Neuronal stem cell (in vitro differentiated cells): ENCODE measurements at regions not wholly inside any gene's neighbourhood (a gene's known extent, or its start where the extent isn't known, plus 50 kb on each side); places are given as distances from the start of the nearest gene placed in this dataset.

Experiments
- DNase-seq: peaks from one replicate; pipeline ENCODE4 v3.0.0-alpha.2; 2013; ENCODE audit warnings: low spot score
- H2AFZ ChIP-seq: one replicate; pipeline ENCODE4 v1.6.1; 2013; ENCODE audit warnings: mild to moderate bottlenecking, low read length, inconsistent platforms
- H2AK5ac ChIP-seq: 2 replicates; pipeline ENCODE4 v1.6.1; 2013; ENCODE audit warnings: low read depth, mild to moderate bottlenecking, inconsistent platforms, low read length, moderate library complexity, mixed read lengths
- H2BK120ac ChIP-seq: 2 replicates; pipeline ENCODE4 v1.6.1; 2013; ENCODE audit warnings: low read depth, mild to moderate bottlenecking, inconsistent platforms, low read length, moderate library complexity, mixed read lengths
- H2BK12ac ChIP-seq: one replicate; pipeline ENCODE4 v1.6.1; 2013; ENCODE audit warnings: low read length, inconsistent platforms
- H2BK15ac ChIP-seq: 2 replicates; pipeline ENCODE4 v1.6.1; 2013; ENCODE audit warnings: mild to moderate bottlenecking, low read length, inconsistent platforms, mixed read lengths
- H2BK5ac ChIP-seq: one replicate; pipeline ENCODE4 v1.6.1; 2013; ENCODE audit warnings: inconsistent platforms, mild to moderate bottlenecking, low read length, moderate library complexity
- H3K14ac ChIP-seq: one replicate; pipeline ENCODE4 v1.6.1; 2013; ENCODE audit warnings: low read length, inconsistent platforms
- H3K18ac ChIP-seq: 2 replicates; pipeline ENCODE4 v1.6.1; 2013; ENCODE audit warnings: low read length, inconsistent platforms
- H3K23ac ChIP-seq: 2 replicates; pipeline ENCODE4 v1.6.1; 2013; ENCODE audit warnings: low read depth, mild to moderate bottlenecking, mixed read lengths, low read length, inconsistent platforms; ENCODE audit not compliant: poor library complexity
- H3K27ac ChIP-seq: replicated peaks from 3 replicates; pipeline ENCODE4 v1.5.1; 2013; ENCODE audit warnings: low read length, inconsistent platforms
- H3K27me3 ChIP-seq, 3 experiments: 2 replicates each; pipeline ENCODE4 v1.6.1; 2013; ENCODE audit warnings: low read length in 3 of 3, mild to moderate bottlenecking in 2 of 3, inconsistent platforms in 1 of 3, low read depth in 1 of 3, mixed read lengths in 1 of 3, moderate library complexity in 1 of 3; ENCODE audit not compliant: control insufficient read depth in 3 of 3, insufficient read depth in 3 of 3
- H3K36me3 ChIP-seq, 2 donors: replicated peaks in 1 of 2; 2 replicates each; pipeline ENCODE4 v1.6.1; 2013; ENCODE audit warnings: low read length in 2 of 2; ENCODE audit not compliant: control insufficient read depth in 2 of 2, insufficient read depth in 2 of 2
- H3K4ac ChIP-seq: 2 replicates; pipeline ENCODE4 v1.6.1; 2013; ENCODE audit warnings: inconsistent platforms, mild to moderate bottlenecking, low read length, moderate library complexity
- H3K4me1 ChIP-seq, 2 donors: 1 replicate in 1 of 2; 2 replicates in 1 of 2; pipeline ENCODE4 v1.6.1; 2013; ENCODE audit warnings: low read length in 2 of 2, low read depth in 1 of 2; ENCODE audit not compliant: control insufficient read depth in 2 of 2, insufficient read depth in 1 of 2
- H3K4me2 ChIP-seq: one replicate; pipeline ENCODE4 v1.6.1; 2013; ENCODE audit warnings: mild to moderate bottlenecking, low read length, inconsistent platforms; ENCODE audit not compliant: insufficient read depth, poor library complexity, severe bottlenecking
- H3K4me3 ChIP-seq, 2 donors: 2 replicates each; pipeline ENCODE4 v1.5.1; 2013; ENCODE audit warnings: low read length in 2 of 2, mild to moderate bottlenecking in 2 of 2, inconsistent platforms in 1 of 2, moderate library complexity in 1 of 2
- H3K79me1 ChIP-seq: one replicate; pipeline ENCODE4 v1.6.1; 2013; ENCODE audit warnings: low read depth, mild to moderate bottlenecking, inconsistent platforms, low read length, moderate library complexity
- H3K9ac ChIP-seq: one replicate; pipeline ENCODE4 v1.6.1; 2013; ENCODE audit warnings: mild to moderate bottlenecking, low read depth, low read length, inconsistent platforms; ENCODE audit not compliant: poor library complexity
- H3K9me3 ChIP-seq, 2 donors: replicated peaks in 1 of 2; 2 replicates each; pipeline versions ENCODE3 to v1.6.1; 2013; ENCODE audit warnings: low read length in 2 of 2, mild to moderate bottlenecking in 2 of 2, inconsistent platforms in 1 of 2, low read depth in 1 of 2, mixed read lengths in 1 of 2, moderate library complexity in 1 of 2; ENCODE audit not compliant: control insufficient read depth in 2 of 2, insufficient read depth in 1 of 2
- H4K8ac ChIP-seq: one replicate; pipeline ENCODE4 v1.6.1; 2013; ENCODE audit warnings: low read depth, mild to moderate bottlenecking, inconsistent platforms, low read length, moderate library complexity
- H4K91ac ChIP-seq: one replicate; pipeline ENCODE4 v1.6.1; 2013; ENCODE audit warnings: low read length, low read depth, mild to moderate bottlenecking, inconsistent platforms; ENCODE audit not compliant: poor library complexity
- WGBS, 2 donors: extraction: QIAGEN DNeasy Blood & Tissue Kit; methylation state at CpG; one replicate each; pipeline ENCODE4 v1.1.7; 2013; ENCODE audit warnings: missing lambda C conversion rate in 2 of 2, mixed read lengths in 1 of 2; ENCODE audit not compliant: insufficient read length in 2 of 2, insufficient replicate concordance in 1 of 2; ENCODE audit errors: extremely low coverage in 2 of 2; 5-methylcytosine and 5-hydroxymethylcytosine counted together

DNA sequence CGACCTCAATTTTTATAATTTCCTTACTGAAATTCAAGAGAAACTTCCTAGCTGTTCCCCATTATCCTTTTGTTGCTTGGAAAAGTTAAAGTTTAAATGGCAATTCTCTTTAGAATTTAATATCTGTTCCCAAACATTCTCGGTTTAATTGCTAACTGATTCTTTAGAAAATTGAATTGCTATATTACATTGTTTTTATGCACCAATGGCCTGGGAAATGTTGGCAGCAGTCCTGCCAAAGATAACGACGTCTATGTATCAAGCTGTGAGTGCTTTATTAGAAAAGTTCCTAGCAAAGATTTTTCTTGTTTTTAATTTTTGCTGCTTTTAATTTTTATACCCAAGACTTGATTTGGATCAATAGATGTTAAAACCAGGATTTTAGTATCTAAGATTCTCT, 167.8 kb upstream of the HDAC4 start:
- no peak overlapping the region for H3K4me2 ChIP-seq
- H2BK120ac ChIP-seq, result no peak overlapping the region
- H3K4me1 ChIP-seq, result no peaks in the 10 kb centered on the region
- no peak overlapping the region for H2BK15ac ChIP-seq
- no peak overlapping the region for H2BK12ac ChIP-seq
- no peak overlapping the region for H3K4ac ChIP-seq
- no peak overlapping the region for H3K9ac ChIP-seq
- H3K27me3 ChIP-seq, result peaks cover 0 to 18% (median 0%) of the 10 kb centered on the region in 3 experiments
- H3K4me3 ChIP-seq, result no peak overlapping the region
- H4K8ac ChIP-seq, result no peak overlapping the region
- H2BK5ac ChIP-seq, result no peak overlapping the region
- no peak overlapping the region for H2AFZ ChIP-seq
- no peak overlapping the region for H3K14ac ChIP-seq
- H3K18ac ChIP-seq, result no peak overlapping the region
- no peak for DNase-seq
- no peak overlapping the region for H3K27ac ChIP-seq
- no peaks in the 10 kb centered on the region for H3K9me3 ChIP-seq
- no peaks in the 10 kb centered on the region for H3K36me3 ChIP-seq
- no CpG with 5 or more reads among the region's 4 CpGs for WGBS, 2 donors
- no peak overlapping the region for H2AK5ac ChIP-seq
- H3K23ac ChIP-seq, result no peak overlapping the region
- H3K79me1 ChIP-seq, result no peaks in the 10 kb centered on the region
- H4K91ac ChIP-seq, result no peak overlapping the region

DNA sequence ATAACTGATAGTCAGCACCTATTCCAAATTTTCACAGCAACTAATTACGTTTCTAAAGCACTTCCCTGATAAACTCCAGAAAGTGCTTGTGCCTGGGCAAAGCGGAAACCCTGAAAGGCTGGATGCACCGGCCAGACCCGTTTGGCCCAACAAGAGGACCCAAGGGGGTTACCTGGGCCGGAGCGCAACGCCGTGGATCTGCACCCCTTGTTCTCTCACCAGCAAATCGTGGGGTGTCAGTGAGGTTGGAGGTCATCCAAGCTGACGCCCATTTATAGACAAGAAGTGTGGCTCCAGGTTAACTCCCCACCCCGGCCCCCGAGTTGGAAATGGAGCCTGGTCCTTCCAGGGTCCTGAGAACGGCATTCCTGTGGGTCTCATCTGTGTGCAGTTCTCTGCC, 167.0 kb upstream of the HDAC4 start:
- no peak overlapping the region for H2BK120ac ChIP-seq
- no peak overlapping the region for H2BK12ac ChIP-seq
- no peak overlapping the region for H4K91ac ChIP-seq
- H3K18ac ChIP-seq, result peak overlapping the region; percentile 49
- H3K23ac ChIP-seq, result no peak overlapping the region
- no peak overlapping the region for H2BK5ac ChIP-seq
- H3K9me3 ChIP-seq, result no peaks in the 10 kb centered on the region
- H3K79me1 ChIP-seq, result no peaks in the 10 kb centered on the region
- no peak overlapping the region for H3K27ac ChIP-seq
- DNase-seq, result no peak
- H2BK15ac ChIP-seq, result peak overlapping the region; percentile 12
- no peak overlapping the region for H3K14ac ChIP-seq
- no peak overlapping the region for H4K8ac ChIP-seq
- no peak overlapping the region for H3K4ac ChIP-seq
- no peak overlapping the region for H3K9ac ChIP-seq
- no peak overlapping the region for H3K4me2 ChIP-seq
- H2AFZ ChIP-seq, result no peak overlapping the region
- no peaks in the 10 kb centered on the region for H3K4me1 ChIP-seq
- H3K27me3 ChIP-seq, result peaks cover 0 to 18% (median 0%) of the 10 kb centered on the region in 3 experiments
- H3K36me3 ChIP-seq, result no peaks in the 10 kb centered on the region
- WGBS, 2 donors, result no CpG with 5 or more reads among the region's 13 CpGs
- H3K4me3 ChIP-seq, result no peak overlapping the region
- peak overlapping the region; percentile 74 for H2AK5ac ChIP-seq

DNA sequence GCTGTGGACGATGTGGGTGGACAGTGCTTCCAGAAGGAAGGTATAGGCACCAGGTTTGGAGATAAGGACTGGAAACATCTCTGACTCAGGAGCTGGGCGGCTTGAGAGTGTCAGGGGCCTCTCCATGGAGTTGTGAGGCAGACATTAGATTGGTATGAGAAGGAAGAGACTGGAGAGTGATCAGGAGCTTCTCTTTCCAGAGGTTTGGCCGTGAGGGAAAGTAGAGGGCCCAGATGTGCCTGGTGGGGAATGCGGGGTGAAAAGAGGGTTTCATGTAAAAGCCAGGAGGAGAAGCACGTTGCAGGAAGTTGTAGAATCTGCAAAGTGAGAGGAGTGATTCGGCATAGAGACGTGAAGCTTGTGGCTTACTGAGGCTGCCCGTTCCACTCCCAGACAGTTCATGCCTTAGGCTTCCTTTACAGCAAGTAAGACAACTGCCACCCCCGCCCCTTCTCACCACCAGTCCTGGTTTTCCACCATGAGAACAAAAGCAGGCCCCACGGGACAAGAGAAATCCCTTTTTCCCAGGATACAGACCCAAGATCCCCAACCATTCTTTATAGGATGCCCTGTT, 166.3 kb upstream of the HDAC4 start:
- H3K9me3 ChIP-seq, result no peaks in the 10 kb centered on the region
- no peak overlapping the region for H3K4me3 ChIP-seq
- H3K4ac ChIP-seq, result no peak overlapping the region
- H3K27ac ChIP-seq, result no peak overlapping the region
- H2AK5ac ChIP-seq, result peak overlapping the region; percentile 9
- H3K9ac ChIP-seq, result no peak overlapping the region
- no peaks in the 10 kb centered on the region for H3K36me3 ChIP-seq
- H2BK15ac ChIP-seq, result peak overlapping the region; percentile 4
- H2BK5ac ChIP-seq, result no peak overlapping the region
- no peaks in the 10 kb centered on the region for H3K79me1 ChIP-seq
- H3K14ac ChIP-seq, result peak overlapping the region; percentile 14
- H3K23ac ChIP-seq, result no peak overlapping the region
- no peak for DNase-seq
- no CpG with 5 or more reads among the region's 10 CpGs for WGBS, 2 donors
- no peak overlapping the region for H2AFZ ChIP-seq
- H3K27me3 ChIP-seq, result peaks cover 0 to 18% (median 0%) of the 10 kb centered on the region in 3 experiments
- H3K4me1 ChIP-seq, result no peaks in the 10 kb centered on the region
- no peak overlapping the region for H4K91ac ChIP-seq
- no peak overlapping the region for H4K8ac ChIP-seq
- no peak overlapping the region for H2BK12ac ChIP-seq
- H2BK120ac ChIP-seq, result no peak overlapping the region
- H3K4me2 ChIP-seq, result no peak overlapping the region
- H3K18ac ChIP-seq, result no peak overlapping the region

DNA sequence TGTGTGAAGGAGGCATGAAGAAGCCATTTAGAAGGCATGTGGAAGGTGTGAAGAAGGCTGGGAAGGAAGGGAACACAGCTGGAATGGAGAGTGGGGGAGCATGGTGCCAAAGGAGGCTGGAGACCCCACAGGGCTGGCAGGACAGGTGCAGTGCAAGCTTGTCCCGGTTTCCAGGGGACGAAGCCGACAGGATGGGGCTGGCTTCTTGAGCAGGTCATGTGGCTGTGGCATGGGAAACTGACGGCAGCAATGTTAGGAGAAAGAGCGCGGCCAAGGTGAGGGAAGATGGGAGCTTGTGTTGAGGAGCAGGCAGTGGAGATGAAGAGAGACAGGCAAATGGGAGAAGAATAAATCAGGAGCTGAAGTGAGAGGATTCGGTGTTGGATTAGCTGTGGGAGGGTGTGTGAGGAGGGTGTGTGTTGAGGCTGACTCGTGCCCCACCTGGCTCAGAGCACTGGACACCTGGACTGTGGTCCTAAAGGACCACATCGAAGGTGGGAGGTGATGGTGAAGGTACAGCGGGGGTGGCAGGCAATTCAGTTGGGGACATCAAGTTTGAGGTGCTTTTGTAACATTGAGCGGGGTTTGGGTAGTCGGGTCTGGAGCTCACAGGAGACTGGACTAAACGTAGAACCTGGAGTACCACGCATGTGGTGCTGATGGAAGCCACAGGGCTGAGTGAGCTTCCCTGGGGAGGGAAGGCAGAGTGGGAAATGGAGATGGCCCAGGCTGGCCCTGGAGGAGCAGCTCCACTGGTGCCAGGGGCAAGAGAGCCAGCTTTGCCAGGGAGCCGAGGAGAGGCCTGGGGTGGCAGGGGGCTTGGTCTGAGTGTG, 165.6 kb upstream of the HDAC4 start:
- no peak overlapping the region for H2BK12ac ChIP-seq
- WGBS, 2 donors, result 100% methylated on average over 1 of the region's 15 CpGs; no CpG with 5 or more reads in 1 of the 2 donors
- H3K4me1 ChIP-seq, result no peaks in the 10 kb centered on the region
- H3K27me3 ChIP-seq, result peaks cover 0 to 21% (median 0%) of the 10 kb centered on the region in 3 experiments
- H2AFZ ChIP-seq, result no peak overlapping the region
- H3K4ac ChIP-seq, result no peak overlapping the region
- no peak overlapping the region for H3K27ac ChIP-seq
- H3K4me2 ChIP-seq, result no peak overlapping the region
- no peak overlapping the region for H4K91ac ChIP-seq
- peak overlapping the region; percentile 9 for H2AK5ac ChIP-seq
- no peak for DNase-seq
- H2BK120ac ChIP-seq, result no peak overlapping the region
- no peak overlapping the region for H3K9ac ChIP-seq
- no peaks in the 10 kb centered on the region for H3K79me1 ChIP-seq
- no peak overlapping the region for H2BK5ac ChIP-seq
- no peaks in the 10 kb centered on the region for H3K36me3 ChIP-seq
- no peak overlapping the region for H3K4me3 ChIP-seq
- peak overlapping the region; percentile 83 for H3K18ac ChIP-seq
- peak overlapping the region; percentile 4 for H2BK15ac ChIP-seq
- H3K23ac ChIP-seq, result peak overlapping the region; percentile 12
- H4K8ac ChIP-seq, result no peak overlapping the region
- H3K9me3 ChIP-seq, result no peaks in the 10 kb centered on the region
- H3K14ac ChIP-seq, result peak overlapping the region; percentile 14
